Spleen (tissue), 11 donors: ENCODE measurements at regions not wholly inside any gene's neighbourhood (a gene's known extent, or its start where the extent isn't known, plus 50 kb on each side); places are given as distances from the start of the nearest gene placed in this dataset.

Source experiments
- DNase-seq: peaks from one replicate; pipeline ENCODE4 v3.0.0-alpha.2; 2020
- H3K27ac ChIP-seq, 8 donors: fragments of 200-600 bp; sonication (generic) in 7 of 8; 1 replicate in 4 of 8; 2 replicates in 4 of 8; pipeline versions ENCODE4 v1.5.0 to v1.8.0; 2016 to 2021; ENCODE audit warnings: inconsistent platforms in 4 of 8, mild to moderate bottlenecking in 4 of 8, moderate library complexity in 1 of 8
- H3K27me3 ChIP-seq, 7 donors: fragments of 200-600 bp; sonication (generic) in 6 of 7; replicated peaks in 1 of 7; 1 replicate in 4 of 7; 2 replicates in 3 of 7; pipeline versions ENCODE4 v1.5.0 to v1.8.0; 2016 to 2021; ENCODE audit warnings: inconsistent platforms in 3 of 7, mild to moderate bottlenecking in 1 of 7
- H3K36me3 ChIP-seq, 6 donors: fragments of 200-600 bp; sonication (generic) in 5 of 6; 1 replicate in 4 of 6; 2 replicates in 2 of 6; pipeline versions ENCODE4 v1.5.0 to v1.8.0; 2016 to 2021; ENCODE audit warnings: inconsistent platforms in 2 of 6
- H3K4me1 ChIP-seq, 6 donors: fragments of 200-600 bp; sonication (generic) in 5 of 6; 1 replicate in 3 of 6; 2 replicates in 3 of 6; pipeline versions ENCODE4 v1.5.0 to v1.8.0; 2016 to 2021; ENCODE audit warnings: inconsistent platforms in 3 of 6
- H3K4me3 ChIP-seq, 8 donors: fragments of 200-600 bp; sonication (generic) in 7 of 8; 1 replicate in 4 of 8; 2 replicates in 4 of 8; pipeline versions ENCODE4 v1.5.0 to v1.8.0; 2016 to 2021; ENCODE audit warnings: inconsistent platforms in 4 of 8, mild to moderate bottlenecking in 4 of 8, moderate library complexity in 2 of 8
- H3K9me3 ChIP-seq, 8 donors: fragments of 200-600 bp; sonication (generic) in 7 of 8; 1 replicate in 4 of 8; 2 replicates in 4 of 8; pipeline versions ENCODE4 v1.5.0 to v1.8.0; 2016 to 2021; ENCODE audit warnings: inconsistent platforms in 4 of 8
- CTCF ChIP-seq, 11 experiments: fragments of 200-600 bp in 7 of 11; fragments of 450-650 bp in 4 of 11; sonication (generic) in 4 of 11; IDR thresholded peaks in 8 of 11; conservative IDR thresholded peaks in 3 of 11; 1 replicate in 7 of 11; 2 replicates in 4 of 11; pipeline versions ENCODE4 v1.4.0 to v1.8.0; 2016 to 2021; ENCODE audit warnings: antibody characterized with exemption in 11 of 11, inconsistent platforms in 4 of 11, mild to moderate bottlenecking in 1 of 11
- POLR2A ChIP-seq, 3 donors: fragments of 450-650 bp; IDR thresholded peaks; one replicate each; pipeline ENCODE4 v1.5.1; 2017; ENCODE audit warnings: antibody characterized with exemption in 3 of 3, mild to moderate bottlenecking in 1 of 3
- POLR2AphosphoS5 ChIP-seq, 3 donors: sonication (generic); formaldehyde crosslinking; IDR thresholded peaks; one replicate each; pipeline ENCODE4 v1.5.1; 2017; ENCODE audit warnings: antibody characterized with exemption in 3 of 3
- WGBS, 5 donors: extraction: QIAGEN DNeasy Blood & Tissue Kit in 3 of 5; methylation state at CpG; one replicate each; pipeline versions ENCODE4 v1.1.5 to v1.1.7; 2013 to 2018; 5-methylcytosine and 5-hydroxymethylcytosine counted together
- intact Hi-C: fragments of 100-400 bp; cut with DNase I; formaldehyde crosslinking; loops from one replicate; pipeline ENCODE4 v1.15.0; 2023; ENCODE audit warnings: low total_unique reads
- donor health status: healthy with polysubstance abuse.
- donor health status: DM: no; HTN: no; CAD: no; lungs with moderate emphysema.
- donor health status: DM: no; HTN: no; CAD: no.
- donor health status: Bipolar disorder and iron deficiency.
- donor health status: healthy.
- donor health status: DM: no; HTN: no; CAD: no.
- donor health status: DM: yes; HTN: yes; CAD: no.

DNA sequence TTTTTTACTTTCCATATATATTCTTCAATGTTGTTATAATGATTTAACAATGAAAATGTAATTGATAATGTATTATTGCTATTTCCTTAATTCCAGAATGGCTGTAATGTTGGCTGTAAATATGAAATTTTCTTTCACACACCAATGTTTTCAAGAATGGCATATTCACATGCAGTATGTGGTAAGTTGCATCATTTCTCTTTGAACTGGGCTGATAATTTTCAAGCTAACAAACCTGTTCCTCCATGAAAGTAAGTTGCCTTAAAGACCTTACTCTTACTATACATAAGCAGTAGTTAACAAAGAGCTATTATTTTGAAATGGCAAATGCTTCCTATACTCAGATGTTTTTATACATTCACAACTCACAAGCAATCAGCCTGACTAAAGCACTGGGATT, 154.5 kb downstream of the TMEM168 start:
- Histone ChIP-seq H3K27me3 (no peaks in the 10 kb centered on the region), H3K4me3 (no peak overlapping the region), H3K36me3 (no peaks in the 10 kb centered on the region), H3K9me3 (no peaks in the 10 kb centered on the region), H3K4me1 (no peaks in the 10 kb centered on the region), H3K27ac (no peak overlapping the region)
- DNase-seq, result no peak
- intact Hi-C loops, result no loop called here
- no peak for TF ChIP-seq CTCF (IDR thresholded peaks at IDR 0.05 in 8 of 11, conservative IDR thresholded peaks at IDR 0.05 in 3 of 11)
- no peak for TF ChIP-seq POLR2AphosphoS5 (IDR thresholded peaks at IDR 0.05)
- no peak for TF ChIP-seq POLR2A (IDR thresholded peaks at IDR 0.05)

GRCh38 chr7:112638675-112639400, 151.4 kb downstream of the TMEM168 start:
- intact Hi-C loops, result no loop called here
- Histone ChIP-seq H3K4me1 (no peaks in the 10 kb centered on the region), H3K27me3 (no peaks in the 10 kb centered on the region), H3K9me3 (peaks cover 0 to 26% (median 10%) of the 10 kb centered on the region in 8 donors), H3K36me3 (no peaks in the 10 kb centered on the region), H3K27ac (no peak overlapping the region), H3K4me3 (no peak overlapping the region)
- 72 to 93% (median 84%) methylated on average over 2 of the region's 2 CpGs for WGBS, 5 donors
- DNase-seq, result no peak
- no peak for TF ChIP-seq POLR2AphosphoS5 (IDR thresholded peaks at IDR 0.05)
- no peak for TF ChIP-seq CTCF (IDR thresholded peaks at IDR 0.05 in 8 of 11, conservative IDR thresholded peaks at IDR 0.05 in 3 of 11)
- no peak for TF ChIP-seq POLR2A (IDR thresholded peaks at IDR 0.05)

- Histone ChIP-seq H3K9me3 (peaks cover 0 to 35% (median 10%) of the 10 kb centered on the region in 8 donors), H3K4me3 (no peak overlapping the region), H3K4me1 (no peaks in the 10 kb centered on the region), H3K27me3 (no peaks in the 10 kb centered on the region), H3K27ac (no peak overlapping the region), H3K36me3 (no peaks in the 10 kb centered on the region)
- WGBS, 5 donors, result 56 to 84% (median 62%) methylated on average over 1 of the region's 1 CpG
- no peak for DNase-seq
- intact Hi-C loops, result no loop called here
- TF ChIP-seq CTCF (IDR thresholded peaks at IDR 0.05 in 8 of 11, conservative IDR thresholded peaks at IDR 0.05 in 3 of 11) (no peak), POLR2AphosphoS5 (IDR thresholded peaks at IDR 0.05) (no peak), POLR2A (IDR thresholded peaks at IDR 0.05) (no peak)
Measured at GRCh38 chr7:112640685-112641084, 149.5 kb downstream of the TMEM168 start.

DNA sequence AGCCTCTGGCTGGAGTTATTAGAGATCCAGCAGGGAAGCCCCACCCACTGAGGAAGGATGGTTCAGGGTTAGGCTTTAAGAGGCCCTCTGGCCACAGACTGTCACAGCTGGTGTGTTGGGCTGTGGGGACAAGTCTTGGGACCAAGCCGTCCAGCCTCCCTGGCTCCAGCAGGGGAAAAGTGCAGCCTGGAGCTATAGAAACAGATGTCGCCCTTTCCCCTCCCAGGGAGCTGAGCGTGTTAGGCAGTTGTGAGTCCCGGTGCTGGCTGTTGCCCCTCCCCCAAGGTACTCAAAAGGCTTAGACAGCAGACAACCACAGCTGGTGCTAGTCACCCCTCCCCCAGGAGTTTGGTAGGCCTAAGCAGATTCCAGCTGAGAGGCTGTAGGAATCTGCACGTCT, 143.4 kb downstream of the TMEM168 start:
- 36 to 54% (median 49%) methylated on average over 5 of the region's 5 CpGs for WGBS, 5 donors
- H3K9me3 ChIP-seq, result peaks cover 0 to 65% (median 33%) of the 10 kb centered on the region in 8 donors
- no peak overlapping the region for H3K4me3 ChIP-seq
- intact Hi-C loops, result no loop called here
- peak; percentile 54 for DNase-seq
- peaks cover 0 to 15% (median 0%) of the 10 kb centered on the region in 7 donors for H3K27me3 ChIP-seq
- TF ChIP-seq POLR2AphosphoS5 (IDR thresholded peaks at IDR 0.05), result no peak
- no peak for TF ChIP-seq CTCF (IDR thresholded peaks at IDR 0.05 in 8 of 11, conservative IDR thresholded peaks at IDR 0.05 in 3 of 11)
- TF ChIP-seq POLR2A (IDR thresholded peaks at IDR 0.05), result no peak
- H3K27ac ChIP-seq, result no peak overlapping the region
- H3K4me1 ChIP-seq, result no peaks in the 10 kb centered on the region
- H3K36me3 ChIP-seq, result no peaks in the 10 kb centered on the region
